ENCODE measurements at regions not wholly inside any gene's neighbourhood (a gene's known extent, or its start where the extent isn't known, plus 50 kb on each side); places are given as distances from the start of the nearest gene placed in this dataset.

- WGBS, result 87% methylated on average over 12 of the region's 12 CpGs
- Histone ChIP-seq H3K27ac (ENCODE audit: low read depth) (no peak overlapping the region), H3K36me3 (ENCODE audit: insufficient read depth) (no peaks in the 10 kb centered on the region), H3K4me3 (ENCODE audit: low read depth, low read length) (no peak overlapping the region), H3K4me1 (ENCODE audit: insufficient read depth) (no peaks in the 10 kb centered on the region)
- no peak for DNase-seq (ENCODE audit: extremely low spot score)
Measured at GRCh38 chr5:158313027-158313732, 454.2 kb upstream of the CLINT1 start.

- peak; percentile 76 for DNase-seq (ENCODE audit: extremely low spot score)
- no peak overlapping the region for H3K4me3 ChIP-seq (ENCODE audit: low read depth, low read length)
- WGBS, result 62% methylated on average over 6 of the region's 6 CpGs
- no peaks in the 10 kb centered on the region for H3K36me3 ChIP-seq (ENCODE audit: insufficient read depth)
- no peak overlapping the region for H3K27ac ChIP-seq (ENCODE audit: low read depth)
- no peaks in the 10 kb centered on the region for H3K4me1 ChIP-seq (ENCODE audit: insufficient read depth)
Measured at GRCh38 chr5:158309088-158309807, 450.3 kb upstream of the CLINT1 start.

- Histone ChIP-seq H3K36me3 (ENCODE audit: insufficient read depth) (no peaks in the 10 kb centered on the region), H3K27ac (ENCODE audit: low read depth) (no peak overlapping the region), H3K4me1 (ENCODE audit: insufficient read depth) (no peaks in the 10 kb centered on the region), H3K4me3 (ENCODE audit: low read depth, low read length) (no peak overlapping the region)
- peak; percentile 15 for DNase-seq (ENCODE audit: extremely low spot score)
- 65% methylated on average over 6 of the region's 6 CpGs for WGBS
Measured at GRCh38 chr5:158308429-158309025, 449.6 kb upstream of the CLINT1 start.

- Histone ChIP-seq H3K4me1 (ENCODE audit: insufficient read depth) (no peaks in the 10 kb centered on the region), H3K36me3 (ENCODE audit: insufficient read depth) (no peaks in the 10 kb centered on the region), H3K4me3 (ENCODE audit: low read depth, low read length) (no peak overlapping the region), H3K27ac (ENCODE audit: low read depth) (no peak overlapping the region)
- WGBS, result 65% methylated on average over 1 of the region's 1 CpG
- no peak for DNase-seq (ENCODE audit: extremely low spot score)
Measured at GRCh38 chr5:158305861-158306260, 446.9 kb upstream of the CLINT1 start.

- no peak overlapping the region for H3K27ac ChIP-seq (ENCODE audit: low read depth)
- no peak overlapping the region for H3K4me3 ChIP-seq (ENCODE audit: low read depth, low read length)
- H3K4me1 ChIP-seq (ENCODE audit: insufficient read depth), result no peaks in the 10 kb centered on the region
- DNase-seq (ENCODE audit: extremely low spot score), result no peak
- no peaks in the 10 kb centered on the region for H3K36me3 ChIP-seq (ENCODE audit: insufficient read depth)
- 85% methylated on average over 2 of the region's 2 CpGs for WGBS
Measured at GRCh38 chr5:158304607-158305006, 445.7 kb upstream of the CLINT1 start.

- Histone ChIP-seq H3K4me3 (ENCODE audit: low read depth, low read length) (no peak overlapping the region), H3K36me3 (ENCODE audit: insufficient read depth) (no peaks in the 10 kb centered on the region), H3K27ac (ENCODE audit: low read depth) (no peak overlapping the region), H3K4me1 (ENCODE audit: insufficient read depth) (no peaks in the 10 kb centered on the region)
- DNase-seq (ENCODE audit: extremely low spot score), result no peak
- 91% methylated on average over 1 of the region's 1 CpG for whole genome bisulfite sequencing
Measured at GRCh38 chr5:158303883-158304282, 444.9 kb upstream of the CLINT1 start.

GRCh38 chr5:158303275-158303674 lies 444.3 kb upstream of the CLINT1 start:
- Histone ChIP-seq H3K4me3 (ENCODE audit: low read depth, low read length) (no peak overlapping the region), H3K36me3 (ENCODE audit: insufficient read depth) (no peaks in the 10 kb centered on the region), H3K27ac (ENCODE audit: low read depth) (no peak overlapping the region), H3K4me1 (ENCODE audit: insufficient read depth) (no peaks in the 10 kb centered on the region)
- no peak for DNase-seq (ENCODE audit: extremely low spot score)
- WGBS, result 40% methylated on average over 3 of the region's 3 CpGs

- no peaks in the 10 kb centered on the region for H3K36me3 ChIP-seq (ENCODE audit: insufficient read depth)
- no peak for DNase-seq (ENCODE audit: extremely low spot score)
- no peak overlapping the region for H3K4me3 ChIP-seq (ENCODE audit: low read depth, low read length)
- WGBS, result 91% methylated on average over 2 of the region's 2 CpGs
- no peaks in the 10 kb centered on the region for H3K4me1 ChIP-seq (ENCODE audit: insufficient read depth)
- H3K27ac ChIP-seq (ENCODE audit: low read depth), result no peak overlapping the region
Measured at GRCh38 chr5:158302029-158302428, 443.1 kb upstream of the CLINT1 start.

GRCh38 chr5:158301186-158301585 lies 442.2 kb upstream of the CLINT1 start:
- no peaks in the 10 kb centered on the region for H3K36me3 ChIP-seq (ENCODE audit: insufficient read depth)
- no peak overlapping the region for H3K27ac ChIP-seq (ENCODE audit: low read depth)
- no peak overlapping the region for H3K4me3 ChIP-seq (ENCODE audit: low read depth, low read length)
- DNase-seq (ENCODE audit: extremely low spot score), result no peak
- 36% methylated on average over 4 of the region's 4 CpGs for WGBS
- no peaks in the 10 kb centered on the region for H3K4me1 ChIP-seq (ENCODE audit: insufficient read depth)

GRCh38 chr5:158300256-158300655 lies 441.3 kb upstream of the CLINT1 start:
- DNase-seq (ENCODE audit: extremely low spot score), result no peak
- H3K4me1 ChIP-seq (ENCODE audit: insufficient read depth), result no peaks in the 10 kb centered on the region
- 65% methylated on average over 8 of the region's 8 CpGs for WGBS
- H3K36me3 ChIP-seq (ENCODE audit: insufficient read depth), result no peaks in the 10 kb centered on the region
- no peak overlapping the region for H3K4me3 ChIP-seq (ENCODE audit: low read depth, low read length)
- H3K27ac ChIP-seq (ENCODE audit: low read depth), result no peak overlapping the region

- no peak for DNase-seq (ENCODE audit: extremely low spot score)
- H3K36me3 ChIP-seq (ENCODE audit: insufficient read depth), result no peaks in the 10 kb centered on the region
- no peak overlapping the region for H3K4me3 ChIP-seq (ENCODE audit: low read depth, low read length)
Measured at GRCh38 chr5:158297002-158297527, 438.1 kb upstream of the CLINT1 start.

GRCh38 chr5:158294701-158295100 lies 435.8 kb upstream of the CLINT1 start:
- no peak overlapping the region for H3K4me3 ChIP-seq (ENCODE audit: low read depth, low read length)
- no peak for DNase-seq (ENCODE audit: extremely low spot score)
- WGBS, result 70% methylated on average over 6 of the region's 6 CpGs
- H3K36me3 ChIP-seq (ENCODE audit: insufficient read depth), result no peaks in the 10 kb centered on the region
- no peak overlapping the region for H3K27ac ChIP-seq (ENCODE audit: low read depth)
- no peaks in the 10 kb centered on the region for H3K4me1 ChIP-seq (ENCODE audit: insufficient read depth)

More at GRCh38 chr5:158297002-158297527, 438.1 kb upstream of the CLINT1 start:
- Histone ChIP-seq H3K4me1 (ENCODE audit: insufficient read depth) (no peaks in the 10 kb centered on the region), H3K27ac (ENCODE audit: low read depth) (no peak overlapping the region)

GRCh38 chr5:158292981-158293380 lies 434.0 kb upstream of the CLINT1 start:
- 92% methylated on average over 1 of the region's 1 CpG for WGBS
- H3K36me3 ChIP-seq (ENCODE audit: insufficient read depth), result no peaks in the 10 kb centered on the region

GRCh38 chr5:158289967-158290366 lies 431.0 kb upstream of the CLINT1 start:
- no peaks in the 10 kb centered on the region for H3K36me3 ChIP-seq (ENCODE audit: insufficient read depth)
- no peak for DNase-seq (ENCODE audit: extremely low spot score)
- no peak overlapping the region for H3K4me3 ChIP-seq (ENCODE audit: low read depth, low read length)
- H3K4me1 ChIP-seq (ENCODE audit: insufficient read depth), result no peaks in the 10 kb centered on the region
- WGBS, result 83% methylated on average over 1 of the region's 1 CpG
- no peak overlapping the region for H3K27ac ChIP-seq (ENCODE audit: low read depth)

More at GRCh38 chr5:158292981-158293380, 434.0 kb upstream of the CLINT1 start:
- Histone ChIP-seq H3K4me1 (ENCODE audit: insufficient read depth) (no peaks in the 10 kb centered on the region), H3K27ac (ENCODE audit: low read depth) (no peak overlapping the region), H3K4me3 (ENCODE audit: low read depth, low read length) (no peak overlapping the region)
- DNase-seq (ENCODE audit: extremely low spot score), result no peak
